Fibroblast of lung (primary cell): ENCODE measurements at regions not wholly inside any gene's neighbourhood (a gene's known extent, or its start where the extent isn't known, plus 50 kb on each side); places are given as distances from the start of the nearest gene placed in this dataset.

Experiments
- DNase-seq, 2 donors: peaks; one replicate each; pipeline versions ENCODE4 v3.0.0 to v3.0.0-alpha.2; 2010; ENCODE audit warnings: low read depth in 2 of 2
- H2AFZ ChIP-seq: 2 replicates; pipeline ENCODE4 v1.5.1; 2012; ENCODE audit warnings: low read length, control low read depth, inconsistent platforms
- H3K27ac ChIP-seq: 2 replicates; pipeline ENCODE4 v1.5.1; 2011; ENCODE audit warnings: low read length, control low read depth; ENCODE audit not compliant: insufficient read depth
- H3K27me3 ChIP-seq: 2 replicates; pipeline ENCODE4 v1.5.1; 2011; ENCODE audit warnings: mild to moderate bottlenecking, low read length; ENCODE audit not compliant: control insufficient read depth, insufficient read depth
- H3K36me3 ChIP-seq: 2 replicates; pipeline ENCODE4 v1.5.1; 2011; ENCODE audit warnings: low read length; ENCODE audit not compliant: control insufficient read depth, insufficient read depth
- H3K4me1 ChIP-seq: 2 replicates; pipeline ENCODE4 v1.5.1; 2011; ENCODE audit warnings: low read length; ENCODE audit not compliant: control insufficient read depth, insufficient read depth; ENCODE audit errors: extremely low read depth
- H3K4me2 ChIP-seq: 2 replicates; pipeline ENCODE4 v1.5.1; 2011; ENCODE audit warnings: low read length, control low read depth; ENCODE audit not compliant: insufficient read depth; ENCODE audit errors: extremely low read depth
- H3K4me3 ChIP-seq, 4 experiments: fragments of 200-600 bp in 1 of 4; sonication (generic) in 1 of 4; replicated peaks in 1 of 4; 2 replicates each; pipeline ENCODE4 v1.5.1; 2011 to 2016; ENCODE audit warnings: low read length in 4 of 4, low read depth in 3 of 4, mild to moderate bottlenecking in 3 of 4, control low read depth in 2 of 4, inconsistent platforms in 1 of 4, mixed read lengths in 1 of 4; ENCODE audit not compliant: insufficient read depth in 1 of 4; ENCODE audit errors: control extremely low read depth in 1 of 4
- H3K79me2 ChIP-seq: 2 replicates; pipeline ENCODE4 v1.5.1; 2012; ENCODE audit warnings: mild to moderate bottlenecking, low read length, inconsistent platforms; ENCODE audit not compliant: control insufficient read depth, insufficient read depth
- H3K9ac ChIP-seq: 2 replicates; pipeline ENCODE4 v1.5.1; 2011; ENCODE audit warnings: mild to moderate bottlenecking, low read length, control low read depth; ENCODE audit not compliant: insufficient read depth
- H3K9me3 ChIP-seq: 2 replicates; pipeline ENCODE4 v1.5.1; 2012; ENCODE audit warnings: low read depth, low read length; ENCODE audit not compliant: control insufficient read depth, insufficient read depth
- H4K20me1 ChIP-seq: 2 replicates; pipeline ENCODE4 v1.5.1; 2011; ENCODE audit warnings: low read length; ENCODE audit not compliant: control insufficient read depth, insufficient read depth; ENCODE audit errors: extremely low read depth
- EZH2 ChIP-seq: IDR thresholded peaks from 2 replicates; pipeline ENCODE4 v1.5.1; 2012; ENCODE audit warnings: low read length, control low read depth, mild to moderate bottlenecking; ENCODE audit errors: missing control alignments
- TF ChIP-seq, protein P1 (sequence below), 2 donors: IDR thresholded peaks in 1 of 2; conservative IDR thresholded peaks in 1 of 2; 1 replicate in 1 of 2; 2 replicates in 1 of 2; pipeline ENCODE4 v1.5.1; 2011 to 2012; ENCODE audit warnings: low read length in 2 of 2, control low read depth in 1 of 2, inconsistent platforms in 1 of 2, low read depth in 1 of 2, mild to moderate bottlenecking in 1 of 2

DNA sequence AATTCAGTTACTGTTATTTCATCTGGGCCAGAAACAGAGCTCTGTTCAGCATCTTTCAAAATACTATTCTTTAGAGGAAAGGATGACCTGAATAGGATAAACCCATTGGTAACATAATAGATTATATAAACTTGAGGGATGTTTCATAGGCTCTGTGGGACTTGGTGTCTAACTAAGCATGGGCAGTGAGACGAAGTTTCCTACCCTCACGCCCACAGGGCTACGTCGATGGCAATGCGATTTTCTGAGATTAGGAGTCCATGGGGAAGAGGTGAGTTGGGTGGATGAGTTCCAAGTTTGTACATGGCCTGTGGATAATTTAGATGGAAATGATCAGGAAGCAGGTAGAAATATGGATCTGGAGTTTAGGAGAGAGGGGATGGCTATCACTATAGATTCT lies 115.2 kb upstream of the TBL1XR1 start:
- Histone ChIP-seq H3K9ac (no peak overlapping the region), H3K4me1 (no peaks in the 10 kb centered on the region), H3K27ac (no peak overlapping the region), H3K4me2 (no peak overlapping the region), H3K27me3 (no peaks in the 10 kb centered on the region), H2AFZ (no peak overlapping the region), H3K36me3 (no peaks in the 10 kb centered on the region), H3K79me2 (no peaks in the 10 kb centered on the region), H3K9me3 (no peaks in the 10 kb centered on the region), H3K4me3 (no peak overlapping the region), H4K20me1 (no peaks in the 10 kb centered on the region)
- DNase-seq: no peak
- TF ChIP-seq, protein P1, sequence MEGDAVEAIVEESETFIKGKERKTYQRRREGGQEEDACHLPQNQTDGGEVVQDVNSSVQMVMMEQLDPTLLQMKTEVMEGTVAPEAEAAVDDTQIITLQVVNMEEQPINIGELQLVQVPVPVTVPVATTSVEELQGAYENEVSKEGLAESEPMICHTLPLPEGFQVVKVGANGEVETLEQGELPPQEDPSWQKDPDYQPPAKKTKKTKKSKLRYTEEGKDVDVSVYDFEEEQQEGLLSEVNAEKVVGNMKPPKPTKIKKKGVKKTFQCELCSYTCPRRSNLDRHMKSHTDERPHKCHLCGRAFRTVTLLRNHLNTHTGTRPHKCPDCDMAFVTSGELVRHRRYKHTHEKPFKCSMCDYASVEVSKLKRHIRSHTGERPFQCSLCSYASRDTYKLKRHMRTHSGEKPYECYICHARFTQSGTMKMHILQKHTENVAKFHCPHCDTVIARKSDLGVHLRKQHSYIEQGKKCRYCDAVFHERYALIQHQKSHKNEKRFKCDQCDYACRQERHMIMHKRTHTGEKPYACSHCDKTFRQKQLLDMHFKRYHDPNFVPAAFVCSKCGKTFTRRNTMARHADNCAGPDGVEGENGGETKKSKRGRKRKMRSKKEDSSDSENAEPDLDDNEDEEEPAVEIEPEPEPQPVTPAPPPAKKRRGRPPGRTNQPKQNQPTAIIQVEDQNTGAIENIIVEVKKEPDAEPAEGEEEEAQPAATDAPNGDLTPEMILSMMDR (conservative IDR thresholded peaks at IDR 0.05 in 1 of 2, IDR thresholded peaks at IDR 0.05 in 1 of 2; ENCODE audit: low read depth in 1 of 2, low read length in 2 of 2): no peak
- no peak for TF ChIP-seq EZH2

- Histone ChIP-seq H3K9ac (no peak overlapping the region), H2AFZ (no peak overlapping the region), H4K20me1 (no peaks in the 10 kb centered on the region), H3K4me2 (no peak overlapping the region), H3K27me3 (no peaks in the 10 kb centered on the region), H3K4me1 (no peaks in the 10 kb centered on the region), H3K36me3 (no peaks in the 10 kb centered on the region), H3K4me3 (no peak overlapping the region), H3K27ac (no peak overlapping the region), H3K79me2 (no peaks in the 10 kb centered on the region), H3K9me3 (no peaks in the 10 kb centered on the region)
- no peak for DNase-seq
- TF ChIP-seq, protein P1 (conservative IDR thresholded peaks at IDR 0.05 in 1 of 2, IDR thresholded peaks at IDR 0.05 in 1 of 2; ENCODE audit: low read depth in 1 of 2, low read length in 2 of 2): no peak
- TF ChIP-seq EZH2: no peak
Observed at GRCh38 chr3:177314897-177315296, 117.6 kb upstream of the TBL1XR1 start.

DNA sequence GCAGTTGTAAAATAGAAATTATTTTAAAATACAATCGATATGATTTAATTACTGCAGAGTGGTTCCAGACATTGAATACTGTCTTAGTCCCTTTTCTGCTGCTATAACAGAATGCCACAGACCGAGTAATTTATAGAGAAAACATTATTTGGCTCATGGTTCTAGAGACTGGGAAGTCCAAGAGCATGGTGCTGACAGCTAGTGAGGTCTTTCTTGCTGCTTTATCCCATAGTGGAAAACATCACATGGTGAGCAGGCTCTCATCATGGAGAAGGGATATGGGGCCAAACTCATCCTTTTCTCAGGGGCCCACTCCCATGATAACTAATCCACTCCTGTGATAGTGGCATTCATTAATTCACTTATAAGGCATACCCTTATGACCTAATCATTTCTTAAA lies 120.0 kb upstream of the TBL1XR1 start:
- Histone ChIP-seq H3K4me1 (no peaks in the 10 kb centered on the region), H3K4me3 (no peak overlapping the region), H3K79me2 (no peaks in the 10 kb centered on the region), H3K27ac (no peak overlapping the region), H3K4me2 (no peak overlapping the region), H3K9ac (no peak overlapping the region), H3K27me3 (no peaks in the 10 kb centered on the region), H2AFZ (no peak overlapping the region), H3K36me3 (no peaks in the 10 kb centered on the region), H3K9me3 (no peaks in the 10 kb centered on the region), H4K20me1 (no peaks in the 10 kb centered on the region)
- no peak for DNase-seq
- no peak for TF ChIP-seq EZH2
- TF ChIP-seq, protein P1 (conservative IDR thresholded peaks at IDR 0.05 in 1 of 2, IDR thresholded peaks at IDR 0.05 in 1 of 2; ENCODE audit: low read depth in 1 of 2, low read length in 2 of 2): no peak
